ENCODE measurements at regions not wholly inside any gene's neighbourhood (a gene's known extent, or its start where the extent isn't known, plus 50 kb on each side); places are given as distances from the start of the nearest gene placed in this dataset.

DNA sequence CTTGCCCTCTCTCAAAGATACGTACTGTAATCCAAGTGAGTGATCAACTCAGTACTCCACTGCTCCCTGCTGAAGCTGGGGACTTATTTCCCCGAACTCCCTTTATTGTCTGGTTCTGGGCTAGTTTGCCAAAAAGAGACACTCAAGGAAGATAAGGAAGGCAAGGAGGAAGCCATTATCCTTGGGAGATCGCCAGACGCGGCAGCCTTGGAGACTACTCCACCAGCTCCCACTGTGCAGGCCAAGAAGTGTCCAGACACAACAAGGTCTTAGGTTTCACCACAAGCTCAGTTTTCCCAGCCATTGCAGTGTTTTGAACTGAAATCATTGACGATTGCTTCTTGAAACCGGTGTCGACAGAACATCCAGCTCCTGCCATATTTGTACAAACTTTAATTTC is 439.6 kb upstream of the UBE2E3 start:
- POLR2A ChIA-PET: no interaction called here
- DNase-seq (ENCODE audit: low read depth, low spot score) (no peak), ATAC-seq (no peak)
- Histone ChIP-seq H3K4me1 (ENCODE audit: control insufficient read depth, insufficient read depth, low read length) (no peaks in the 10 kb centered on the region), H3K4me3 (ENCODE audit: low read depth in 2 of 2, low read length in 2 of 2) (no peak overlapping the region), H3K27me3 (ENCODE audit: control insufficient read depth, insufficient read depth, low read length) (no peaks in the 10 kb centered on the region), H3K27ac (ENCODE audit: low read length) (no peak overlapping the region), H3K36me3 (ENCODE audit: control insufficient read depth, insufficient read depth, low read length) (no peaks in the 10 kb centered on the region), H3K9me3 (ENCODE audit: control insufficient read depth, insufficient read depth, low read depth, low read length) (no peaks in the 10 kb centered on the region; the same call in 1 of the 2 replicates)
- TF ChIP-seq POLR2AphosphoS5 (IDR thresholded peaks at IDR 0.05; ENCODE audit: low read depth, low read length) (no peak), CTCF (IDR thresholded peaks at IDR 0.05) (no peak), SIN3A (IDR thresholded peaks at IDR 0.05; ENCODE audit: borderline replicate concordance, insufficient read depth, low read depth, low read length) (no peak), TCF7L2 (IDR thresholded peaks at IDR 0.05; ENCODE audit: low read depth, low read length) (no peak)
- TF ChIP-seq, protein P1, sequence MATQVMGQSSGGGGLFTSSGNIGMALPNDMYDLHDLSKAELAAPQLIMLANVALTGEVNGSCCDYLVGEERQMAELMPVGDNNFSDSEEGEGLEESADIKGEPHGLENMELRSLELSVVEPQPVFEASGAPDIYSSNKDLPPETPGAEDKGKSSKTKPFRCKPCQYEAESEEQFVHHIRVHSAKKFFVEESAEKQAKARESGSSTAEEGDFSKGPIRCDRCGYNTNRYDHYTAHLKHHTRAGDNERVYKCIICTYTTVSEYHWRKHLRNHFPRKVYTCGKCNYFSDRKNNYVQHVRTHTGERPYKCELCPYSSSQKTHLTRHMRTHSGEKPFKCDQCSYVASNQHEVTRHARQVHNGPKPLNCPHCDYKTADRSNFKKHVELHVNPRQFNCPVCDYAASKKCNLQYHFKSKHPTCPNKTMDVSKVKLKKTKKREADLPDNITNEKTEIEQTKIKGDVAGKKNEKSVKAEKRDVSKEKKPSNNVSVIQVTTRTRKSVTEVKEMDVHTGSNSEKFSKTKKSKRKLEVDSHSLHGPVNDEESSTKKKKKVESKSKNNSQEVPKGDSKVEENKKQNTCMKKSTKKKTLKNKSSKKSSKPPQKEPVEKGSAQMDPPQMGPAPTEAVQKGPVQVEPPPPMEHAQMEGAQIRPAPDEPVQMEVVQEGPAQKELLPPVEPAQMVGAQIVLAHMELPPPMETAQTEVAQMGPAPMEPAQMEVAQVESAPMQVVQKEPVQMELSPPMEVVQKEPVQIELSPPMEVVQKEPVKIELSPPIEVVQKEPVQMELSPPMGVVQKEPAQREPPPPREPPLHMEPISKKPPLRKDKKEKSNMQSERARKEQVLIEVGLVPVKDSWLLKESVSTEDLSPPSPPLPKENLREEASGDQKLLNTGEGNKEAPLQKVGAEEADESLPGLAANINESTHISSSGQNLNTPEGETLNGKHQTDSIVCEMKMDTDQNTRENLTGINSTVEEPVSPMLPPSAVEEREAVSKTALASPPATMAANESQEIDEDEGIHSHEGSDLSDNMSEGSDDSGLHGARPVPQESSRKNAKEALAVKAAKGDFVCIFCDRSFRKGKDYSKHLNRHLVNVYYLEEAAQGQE (IDR thresholded peaks at IDR 0.05; ENCODE audit: insufficient read depth in 1 of 2, low read depth in 2 of 2, low read length in 1 of 2): no peak
- in situ Hi-C loops (cut with HindIII; ENCODE audit: low pct_unique_long_range_greater_than_20kb, low sequenced_read_pairs): no loop called here
- no TSS peak for BruUV-seq (replicated peaks)
- intact Hi-C loops (cut with micrococcal nuclease; ENCODE audit: unreplicated experiment): no loop called here
- CTCF ChIA-PET: no interaction called here

- DNase-seq (ENCODE audit: low read depth, low spot score) (no peak), ATAC-seq (no peak)
- Histone ChIP-seq H3K27ac (ENCODE audit: low read length) (no peak overlapping the region), H3K4me1 (ENCODE audit: control insufficient read depth, insufficient read depth, low read length) (no peaks in the 10 kb centered on the region), H3K9me3 (ENCODE audit: control insufficient read depth, insufficient read depth, low read depth, low read length) (no peaks in the 10 kb centered on the region), H3K27me3 (ENCODE audit: control insufficient read depth, insufficient read depth, low read length) (no peaks in the 10 kb centered on the region), H3K4me3 (ENCODE audit: low read depth in 2 of 2, low read length in 2 of 2) (no peak overlapping the region), H3K36me3 (ENCODE audit: control insufficient read depth, insufficient read depth, low read length) (no peaks in the 10 kb centered on the region)
- CTCF ChIA-PET: interaction anchor here (0.6 kb wide), 1 partner anchor 81 kb away, joined by 4 read pairs; no protein-coding TSS in a partner anchor
- in situ Hi-C loops (cut with HindIII; ENCODE audit: low pct_unique_long_range_greater_than_20kb, low sequenced_read_pairs) (no loop called here), intact Hi-C loops (cut with micrococcal nuclease; ENCODE audit: unreplicated experiment) (no loop called here)
- TF ChIP-seq, protein P1 (IDR thresholded peaks at IDR 0.05; ENCODE audit: insufficient read depth in 1 of 2, low read depth in 2 of 2, low read length in 1 of 2): no peak
- TF ChIP-seq TCF7L2 (IDR thresholded peaks at IDR 0.05; ENCODE audit: low read depth, low read length) (no peak), SIN3A (IDR thresholded peaks at IDR 0.05; ENCODE audit: borderline replicate concordance, insufficient read depth, low read depth, low read length) (no peak), POLR2AphosphoS5 (IDR thresholded peaks at IDR 0.05; ENCODE audit: low read depth, low read length) (no peak), CTCF (IDR thresholded peaks at IDR 0.05) (no peak)
- POLR2A ChIA-PET: no interaction called here
- BruUV-seq (replicated peaks): no TSS peak
Measured at GRCh38 chr2:180539541-180539940, 440.9 kb upstream of the UBE2E3 start.
